CD4-positive, alpha-beta T cell (primary cell): ENCODE measurements at regions not wholly inside any gene's neighbourhood (a gene's known extent, or its start where the extent isn't known, plus 50 kb on each side); places are given as distances from the start of the nearest gene placed in this dataset.

Source experiments
- ATAC-seq: fragments of 200-7000 bp; cut with Tn5 transposase; one replicate; pipeline ENCODE4 v1.10.0; 2022; ENCODE audit warnings: mild to moderate bottlenecking; ENCODE audit not compliant: poor library complexity
- CTCF ChIA-PET: fragments of 350-600 bp; sonication (Branson Sonifier 250); formaldehyde crosslinking; loops from one replicate; lab custom pipeline; 2021; ENCODE audit warnings: antibody characterized with exemption, inconsistent platforms; lab: Charles Lee
- POLR2A ChIA-PET: fragments of 350-600 bp; sonication (Branson Sonifier 250); formaldehyde crosslinking; loops from one replicate; lab custom pipeline; 2021; ENCODE audit warnings: antibody characterized with exemption, inconsistent platforms; lab: Charles Lee
- DNase-seq, 14 experiments: peaks; one replicate each; pipeline ENCODE4 v3.0.0-alpha.2; 2013 to 2020; ENCODE audit warnings: mixed read lengths in 2 of 14
- H3K27ac ChIP-seq, 2 donors: one replicate each; pipeline versions ENCODE4 v1.5.1 to v1.7.0; 2013; ENCODE audit warnings: low read length in 2 of 2, low read depth in 1 of 2, mild to moderate bottlenecking in 1 of 2
- H3K27me3 ChIP-seq, 2 experiments: 1 replicate in 1 of 2; 2 replicates in 1 of 2; pipeline versions ENCODE4 v1.6.1 to v1.7.0; 2013; ENCODE audit warnings: low read length in 2 of 2, control low read depth in 1 of 2, mild to moderate bottlenecking in 1 of 2, moderate library complexity in 1 of 2; ENCODE audit not compliant: insufficient read depth in 2 of 2, control insufficient read depth in 1 of 2
- H3K36me3 ChIP-seq: one replicate; pipeline ENCODE4 v1.6.1; 2013; ENCODE audit warnings: low read length, control low read depth; ENCODE audit not compliant: insufficient read depth
- H3K4me1 ChIP-seq: one replicate; pipeline ENCODE4 v1.6.1; 2013; ENCODE audit warnings: low read length, control low read depth; ENCODE audit not compliant: insufficient read depth
- H3K4me3 ChIP-seq: one replicate; pipeline ENCODE4 v1.5.1; 2013; ENCODE audit warnings: mild to moderate bottlenecking, low read length, moderate library complexity
- H3K9me3 ChIP-seq, 2 experiments: 1 replicate in 1 of 2; 2 replicates in 1 of 2; pipeline versions ENCODE4 v1.6.1 to v1.7.0; 2013; ENCODE audit warnings: low read length in 2 of 2, mild to moderate bottlenecking in 2 of 2, control low read depth in 1 of 2, moderate library complexity in 1 of 2; ENCODE audit not compliant: control insufficient read depth in 1 of 2, insufficient read depth in 1 of 2
- H3K27ac Mint-ChIP-seq: one replicate; pipeline ENCODE4 v1.8.0; 2020; ENCODE audit warnings: mixed read lengths
- H3K27me3 Mint-ChIP-seq: one replicate; pipeline ENCODE4 v1.8.0; 2021; ENCODE audit warnings: mixed read lengths
- H3K36me3 Mint-ChIP-seq: one replicate; pipeline ENCODE4 v1.8.0; 2021; ENCODE audit warnings: low read depth, mixed read lengths
- H3K4me1 Mint-ChIP-seq: one replicate; pipeline ENCODE4 v1.8.0; 2021; ENCODE audit warnings: low read depth, mixed read lengths
- H3K4me3 Mint-ChIP-seq: one replicate; pipeline ENCODE4 v1.8.0; 2020; ENCODE audit warnings: mild to moderate bottlenecking, mixed read lengths
- H3K9me3 Mint-ChIP-seq: one replicate; pipeline ENCODE4 v1.8.0; 2020; ENCODE audit warnings: mixed read lengths
- intact Hi-C, 2 experiments: fragments of 100-400 bp; cut with DNase I in 1 of 2; cut with micrococcal nuclease in 1 of 2; formaldehyde crosslinking; loops; one replicate each; pipeline versions ENCODE4 v1.15.1 to v1.9.0; 2023 to 2025; cut with DNase I, micrococcal nuclease
- TF ChIP-seq, protein P1 (sequence below): fragments of 200-600 bp; IDR thresholded peaks from one replicate; pipeline ENCODE4 v1.8.0; 2022; ENCODE audit warnings: antibody characterized with exemption, mild to moderate bottlenecking

GRCh38 chr11:26044389-26044788 is 287.5 kb upstream of the ANO3 start:
- TF ChIP-seq, protein P1, sequence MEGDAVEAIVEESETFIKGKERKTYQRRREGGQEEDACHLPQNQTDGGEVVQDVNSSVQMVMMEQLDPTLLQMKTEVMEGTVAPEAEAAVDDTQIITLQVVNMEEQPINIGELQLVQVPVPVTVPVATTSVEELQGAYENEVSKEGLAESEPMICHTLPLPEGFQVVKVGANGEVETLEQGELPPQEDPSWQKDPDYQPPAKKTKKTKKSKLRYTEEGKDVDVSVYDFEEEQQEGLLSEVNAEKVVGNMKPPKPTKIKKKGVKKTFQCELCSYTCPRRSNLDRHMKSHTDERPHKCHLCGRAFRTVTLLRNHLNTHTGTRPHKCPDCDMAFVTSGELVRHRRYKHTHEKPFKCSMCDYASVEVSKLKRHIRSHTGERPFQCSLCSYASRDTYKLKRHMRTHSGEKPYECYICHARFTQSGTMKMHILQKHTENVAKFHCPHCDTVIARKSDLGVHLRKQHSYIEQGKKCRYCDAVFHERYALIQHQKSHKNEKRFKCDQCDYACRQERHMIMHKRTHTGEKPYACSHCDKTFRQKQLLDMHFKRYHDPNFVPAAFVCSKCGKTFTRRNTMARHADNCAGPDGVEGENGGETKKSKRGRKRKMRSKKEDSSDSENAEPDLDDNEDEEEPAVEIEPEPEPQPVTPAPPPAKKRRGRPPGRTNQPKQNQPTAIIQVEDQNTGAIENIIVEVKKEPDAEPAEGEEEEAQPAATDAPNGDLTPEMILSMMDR, result no peak
- no peaks in the 10 kb centered on the region for H3K27me3 Mint-ChIP-seq
- ChIA-PET POLR2A (no interaction called here), CTCF (no interaction called here)
- H3K9me3 Mint-ChIP-seq, result peaks cover 9% of the 10 kb centered on the region
- H3K9me3 ChIP-seq, result peaks cover 0 to 4% of the 10 kb centered on the region in 2 experiments
- ATAC-seq (no peak), DNase-seq (no peak)
- H3K4me1 ChIP-seq, result no peaks in the 10 kb centered on the region
- intact Hi-C loops, result no loop called here
- H3K27ac ChIP-seq, result no peak overlapping the region
- no peaks in the 10 kb centered on the region for H3K27me3 ChIP-seq
- H3K4me1 Mint-ChIP-seq, result no peaks in the 10 kb centered on the region
- no peaks in the 10 kb centered on the region for H3K36me3 ChIP-seq
- H3K27ac Mint-ChIP-seq, result no peak overlapping the region
- H3K36me3 Mint-ChIP-seq, result no peaks in the 10 kb centered on the region
- H3K4me3 ChIP-seq, result no peak overlapping the region
- H3K4me3 Mint-ChIP-seq, result no peak overlapping the region

DNA sequence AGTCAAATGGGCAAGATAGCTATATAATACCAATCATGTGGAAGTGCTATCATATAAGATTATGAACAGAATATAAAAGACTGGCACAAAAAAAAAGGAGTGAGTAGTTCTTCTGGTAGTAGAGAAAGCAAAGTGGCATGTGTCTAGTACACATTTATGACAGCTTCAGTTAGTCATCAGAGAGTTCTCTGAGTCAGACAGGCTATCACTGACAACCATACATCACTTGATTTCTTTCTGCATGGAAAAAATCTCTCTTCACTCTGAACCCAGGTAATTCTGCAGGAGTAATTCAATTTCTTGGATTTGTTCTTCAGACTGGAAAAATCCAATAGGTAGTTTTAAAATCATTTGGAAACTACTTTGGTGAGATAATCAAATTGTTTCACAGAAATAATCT is 286.8 kb upstream of the ANO3 start:
- Histone ChIP-seq H3K27ac (no peak overlapping the region), H3K4me3 (no peak overlapping the region), H3K27me3 (no peaks in the 10 kb centered on the region), H3K9me3 (peaks cover 0 to 4% of the 10 kb centered on the region in 2 experiments), H3K36me3 (no peaks in the 10 kb centered on the region), H3K4me1 (no peaks in the 10 kb centered on the region)
- intact Hi-C loops, result no loop called here
- Mint-ChIP-seq H3K27ac (no peak overlapping the region), H3K4me3 (no peak overlapping the region), H3K36me3 (no peaks in the 10 kb centered on the region), H3K9me3 (peaks cover 9% of the 10 kb centered on the region), H3K4me1 (no peaks in the 10 kb centered on the region), H3K27me3 (no peaks in the 10 kb centered on the region)
- TF ChIP-seq, protein P1, result no peak
- ATAC-seq (no peak), DNase-seq (no peak)
- POLR2A ChIA-PET, result no interaction called here
- CTCF ChIA-PET, result no interaction called here

GRCh38 chr11:26048271-26048670 is 283.7 kb upstream of the ANO3 start:
- Histone ChIP-seq H3K27ac (no peak overlapping the region), H3K9me3 (no peaks in the 10 kb centered on the region), H3K4me1 (no peaks in the 10 kb centered on the region), H3K27me3 (no peaks in the 10 kb centered on the region), H3K36me3 (no peaks in the 10 kb centered on the region), H3K4me3 (no peak overlapping the region)
- H3K36me3 Mint-ChIP-seq, result no peaks in the 10 kb centered on the region
- ATAC-seq, result no peak
- DNase-seq, result no peak
- POLR2A ChIA-PET, result no interaction called here
- intact Hi-C loops, result no loop called here
- H3K4me1 Mint-ChIP-seq, result no peaks in the 10 kb centered on the region
- no peak overlapping the region for H3K4me3 Mint-ChIP-seq
- CTCF ChIA-PET, result no interaction called here
- no peak overlapping the region for H3K27ac Mint-ChIP-seq
- TF ChIP-seq, protein P1, result no peak
- peaks cover 9% of the 10 kb centered on the region for H3K9me3 Mint-ChIP-seq
- no peaks in the 10 kb centered on the region for H3K27me3 Mint-ChIP-seq
